Activated T-helper 1 cell treated with anti-CD3 and anti-CD28 coated beads, Interleukin-12 subunit alpha, Interleukin-12 subunit beta, Interleukin-2, Interleukin-4 antibody, amounts not matched to agents 30 ng/mL and 10 ng/mL and 1 ng/mL, durations not matched to agents 14 hours and 24 hours and 36 hours (primary cell): ENCODE measurements at regions not wholly inside any gene's neighbourhood (a gene's known extent, or its start where the extent isn't known, plus 50 kb on each side); places are given as distances from the start of the nearest gene placed in this dataset.

Experiments
- DNase-seq: peaks from one replicate; pipeline ENCODE4 v3.0.0; 2021; ENCODE audit warnings: low spot score
- H3K27ac Mint-ChIP-seq: one replicate; pipeline ENCODE4 v1.8.0; 2021; ENCODE audit warnings: mild to moderate bottlenecking, mixed read lengths
- H3K27me3 Mint-ChIP-seq: one replicate; pipeline ENCODE4 v1.8.0; 2022; ENCODE audit warnings: mild to moderate bottlenecking, moderate library complexity, mixed read lengths; ENCODE audit not compliant: insufficient read depth
- H3K36me3 Mint-ChIP-seq: one replicate; pipeline ENCODE4 v1.8.0; 2021; ENCODE audit warnings: low read depth, mixed read lengths
- H3K4me1 Mint-ChIP-seq: one replicate; pipeline ENCODE4 v1.8.0; 2021; ENCODE audit warnings: low read depth, mixed read lengths
- H3K4me3 Mint-ChIP-seq: one replicate; pipeline ENCODE4 v1.8.0; 2021; ENCODE audit warnings: mild to moderate bottlenecking, moderate library complexity, mixed read lengths
- H3K9me3 Mint-ChIP-seq: one replicate; pipeline ENCODE4 v1.8.0; 2021; ENCODE audit warnings: mixed read lengths
- intact Hi-C: fragments of 100-400 bp; cut with micrococcal nuclease; formaldehyde crosslinking; loops from one replicate; pipeline ENCODE4 v1.15.1; 2024

DNA sequence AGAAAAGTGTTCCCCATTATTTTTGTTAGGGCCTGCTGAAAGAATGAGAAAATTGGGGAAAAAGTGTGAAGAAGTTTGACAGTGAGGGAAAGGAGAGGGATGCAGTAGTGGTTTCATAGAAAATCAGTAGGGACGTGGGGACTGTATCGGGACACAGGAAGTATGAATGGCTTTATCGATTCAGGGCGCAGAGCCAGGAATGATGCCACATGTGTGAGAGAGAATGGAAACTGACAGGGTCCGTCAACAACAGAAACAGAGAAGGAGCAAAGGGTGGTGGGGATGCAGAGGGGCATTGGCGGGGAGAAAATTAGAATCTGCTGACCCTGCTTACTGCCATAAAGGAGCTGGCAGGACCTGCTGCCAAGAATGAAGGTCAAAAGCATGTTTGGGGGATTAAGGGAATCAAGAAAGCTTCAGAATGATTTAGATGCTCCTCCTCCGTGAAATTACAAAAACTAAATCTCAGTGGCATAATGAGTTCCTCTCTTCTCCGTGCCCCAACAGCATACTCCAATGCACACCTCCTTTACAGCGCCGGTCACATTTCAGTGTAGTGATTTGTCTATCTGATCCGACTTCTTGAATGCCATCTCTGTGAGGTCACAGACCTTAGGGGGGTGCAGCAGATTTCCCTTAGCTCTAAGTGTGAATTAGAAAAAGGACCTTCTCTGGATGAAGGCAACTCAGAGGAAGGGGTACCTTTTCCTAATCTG is 92.6 kb downstream of the EMP1 start:
- Mint-ChIP-seq H3K4me3 (no peak overlapping the region), H3K4me1 (no peaks in the 10 kb centered on the region), H3K27ac (no peak overlapping the region), H3K36me3 (no peaks in the 10 kb centered on the region), H3K9me3 (no peaks in the 10 kb centered on the region), H3K27me3 (peaks cover 2% of the 10 kb centered on the region)
- DNase-seq, result no peak
- intact Hi-C loops, result no loop called here

DNA sequence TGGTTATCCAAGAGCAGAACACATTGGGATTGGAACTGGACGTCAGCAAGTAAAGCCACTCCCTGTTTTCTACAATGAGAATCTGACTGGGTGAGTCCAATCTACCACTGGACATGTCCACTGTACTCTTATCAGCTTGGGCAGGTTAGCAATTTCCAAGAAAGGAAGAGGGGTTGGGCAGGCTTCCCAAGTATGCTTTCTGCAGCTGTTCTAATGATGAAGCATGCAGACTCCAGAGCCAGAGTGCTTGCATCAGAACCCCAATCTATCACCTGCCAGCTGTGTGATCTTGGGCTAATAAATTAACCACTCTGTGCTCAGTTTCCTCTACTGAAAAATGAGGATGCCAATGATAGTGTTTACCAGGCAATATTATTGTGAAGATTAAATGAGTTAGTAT is 92.0 kb downstream of the EMP1 start:
- Mint-ChIP-seq H3K36me3 (no peaks in the 10 kb centered on the region), H3K4me3 (no peak overlapping the region), H3K9me3 (no peaks in the 10 kb centered on the region), H3K27ac (no peak overlapping the region), H3K27me3 (peaks cover 2% of the 10 kb centered on the region), H3K4me1 (no peaks in the 10 kb centered on the region)
- intact Hi-C loops, result no loop called here
- DNase-seq, result no peak

DNA sequence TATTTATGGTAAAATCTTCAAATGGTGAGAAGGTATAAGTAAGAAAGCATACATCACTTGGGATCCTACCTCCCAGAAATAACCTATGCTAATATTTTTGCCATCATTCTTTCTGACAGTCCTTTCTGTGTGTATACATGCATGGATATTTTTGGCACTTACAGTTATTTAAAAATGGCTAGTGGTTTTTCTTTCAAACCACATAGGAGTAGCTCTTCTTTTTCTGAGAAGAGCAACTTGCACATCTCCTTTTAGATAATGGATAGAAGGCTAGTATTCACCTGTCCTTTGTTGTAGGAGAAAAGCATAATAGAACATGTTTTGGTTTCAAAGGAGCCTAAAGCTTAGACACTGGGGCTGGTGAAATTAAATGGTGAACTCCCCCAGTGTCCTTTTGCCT is 87.3 kb downstream of the EMP1 start:
- H3K36me3 Mint-ChIP-seq, result no peaks in the 10 kb centered on the region
- H3K27ac Mint-ChIP-seq, result no peak overlapping the region
- intact Hi-C loops, result no loop called here
- no peak for DNase-seq
- H3K4me1 Mint-ChIP-seq, result no peaks in the 10 kb centered on the region
- no peaks in the 10 kb centered on the region for H3K9me3 Mint-ChIP-seq
- H3K4me3 Mint-ChIP-seq, result no peak overlapping the region
- peaks cover 9% of the 10 kb centered on the region for H3K27me3 Mint-ChIP-seq

DNA sequence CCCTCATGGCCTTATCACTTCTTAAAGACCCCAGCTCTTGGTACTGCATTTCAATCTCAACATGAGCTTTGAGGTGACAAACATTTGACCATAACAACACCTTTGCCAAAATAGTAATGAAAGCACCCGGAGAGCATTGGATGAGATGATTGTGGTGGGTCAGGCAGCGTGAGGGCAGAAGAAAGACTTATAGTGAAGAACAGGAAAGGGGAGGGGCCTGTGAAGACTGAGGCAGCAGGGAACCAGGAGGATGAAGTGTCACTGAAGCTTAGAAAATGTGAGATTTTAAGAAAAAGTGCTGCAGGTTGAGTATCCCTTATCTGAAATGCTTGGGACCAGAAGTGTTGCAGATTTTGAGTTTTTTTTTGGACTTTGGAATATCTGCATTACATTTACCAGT is 86.3 kb downstream of the EMP1 start:
- Mint-ChIP-seq H3K36me3 (no peaks in the 10 kb centered on the region), H3K27me3 (peaks cover 13% of the 10 kb centered on the region)
- intact Hi-C loops, result no loop called here

DNA sequence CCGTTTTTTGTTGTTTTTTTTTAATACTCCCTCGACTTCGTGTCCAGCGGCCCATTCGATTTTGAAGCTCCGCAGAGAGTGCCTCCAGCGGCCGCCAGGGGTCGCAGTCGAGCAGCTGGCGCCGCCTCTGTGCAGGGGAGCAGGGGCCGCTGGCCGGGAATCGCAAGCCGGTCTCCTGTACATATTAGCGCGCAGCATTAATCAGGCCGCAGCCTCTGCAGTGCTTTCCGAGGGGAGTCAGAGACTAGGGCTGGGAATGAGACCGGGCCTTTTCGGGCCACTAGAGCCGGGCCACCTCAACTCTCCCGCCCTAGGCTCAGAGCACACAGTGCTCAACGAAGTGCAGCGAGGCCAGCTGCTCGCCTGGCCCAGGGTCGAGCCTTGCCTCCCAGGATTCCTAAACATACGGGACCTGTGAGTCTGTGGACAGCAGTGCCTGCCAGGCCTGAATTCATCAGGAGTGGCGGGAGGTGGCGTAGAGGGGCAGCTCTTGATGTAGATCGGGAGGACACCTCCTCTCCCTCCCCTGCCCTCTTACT is 81.8 kb downstream of the EMP1 start:
- H3K36me3 Mint-ChIP-seq, result no peaks in the 10 kb centered on the region
- H3K27me3 Mint-ChIP-seq, result peaks cover 18% of the 10 kb centered on the region
- no peak overlapping the region for H3K27ac Mint-ChIP-seq
- no peaks in the 10 kb centered on the region for H3K4me1 Mint-ChIP-seq
- peak; percentile 32 for DNase-seq
- H3K4me3 Mint-ChIP-seq, result no peak overlapping the region
- intact Hi-C loops, result loop anchor here (5.0 kb wide), 2 partner anchors 384 to 889 kb away; no protein-coding TSS in a partner anchor
- no peaks in the 10 kb centered on the region for H3K9me3 Mint-ChIP-seq

More for the DNA sequence above, 86.3 kb downstream of the EMP1 start:
- DNase-seq, result no peak
- no peak overlapping the region for H3K27ac Mint-ChIP-seq
- H3K4me3 Mint-ChIP-seq, result no peak overlapping the region
- H3K9me3 Mint-ChIP-seq, result no peaks in the 10 kb centered on the region
- no peaks in the 10 kb centered on the region for H3K4me1 Mint-ChIP-seq

DNA sequence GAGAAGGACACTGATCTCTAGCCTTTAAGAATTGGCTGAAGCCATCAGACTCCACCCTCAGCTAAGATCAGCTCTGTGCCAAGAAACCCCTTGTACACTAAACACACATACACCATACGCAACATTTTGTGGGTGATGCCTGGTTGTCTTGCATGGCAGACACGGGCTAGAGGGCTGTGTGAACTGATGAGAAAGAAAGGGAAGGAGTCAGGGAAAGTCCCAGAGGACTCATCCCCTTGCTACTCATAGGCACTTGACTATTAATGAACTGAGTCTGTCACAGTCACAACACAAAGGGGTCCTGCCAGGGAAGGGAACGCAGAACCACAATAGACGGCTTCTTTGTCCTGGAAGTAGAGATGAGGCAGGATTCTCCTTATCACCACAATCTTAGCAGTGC is 80.8 kb downstream of the EMP1 start:
- intact Hi-C loops, result loop anchor here (5.0 kb wide), 2 partner anchors 385 to 890 kb away; no protein-coding TSS in a partner anchor
- H3K4me1 Mint-ChIP-seq, result no peaks in the 10 kb centered on the region
- H3K36me3 Mint-ChIP-seq, result no peaks in the 10 kb centered on the region
- no peaks in the 10 kb centered on the region for H3K9me3 Mint-ChIP-seq
- H3K27ac Mint-ChIP-seq, result no peak overlapping the region
- no peak for DNase-seq
- H3K27me3 Mint-ChIP-seq, result peaks cover 18% of the 10 kb centered on the region
- no peak overlapping the region for H3K4me3 Mint-ChIP-seq

DNA sequence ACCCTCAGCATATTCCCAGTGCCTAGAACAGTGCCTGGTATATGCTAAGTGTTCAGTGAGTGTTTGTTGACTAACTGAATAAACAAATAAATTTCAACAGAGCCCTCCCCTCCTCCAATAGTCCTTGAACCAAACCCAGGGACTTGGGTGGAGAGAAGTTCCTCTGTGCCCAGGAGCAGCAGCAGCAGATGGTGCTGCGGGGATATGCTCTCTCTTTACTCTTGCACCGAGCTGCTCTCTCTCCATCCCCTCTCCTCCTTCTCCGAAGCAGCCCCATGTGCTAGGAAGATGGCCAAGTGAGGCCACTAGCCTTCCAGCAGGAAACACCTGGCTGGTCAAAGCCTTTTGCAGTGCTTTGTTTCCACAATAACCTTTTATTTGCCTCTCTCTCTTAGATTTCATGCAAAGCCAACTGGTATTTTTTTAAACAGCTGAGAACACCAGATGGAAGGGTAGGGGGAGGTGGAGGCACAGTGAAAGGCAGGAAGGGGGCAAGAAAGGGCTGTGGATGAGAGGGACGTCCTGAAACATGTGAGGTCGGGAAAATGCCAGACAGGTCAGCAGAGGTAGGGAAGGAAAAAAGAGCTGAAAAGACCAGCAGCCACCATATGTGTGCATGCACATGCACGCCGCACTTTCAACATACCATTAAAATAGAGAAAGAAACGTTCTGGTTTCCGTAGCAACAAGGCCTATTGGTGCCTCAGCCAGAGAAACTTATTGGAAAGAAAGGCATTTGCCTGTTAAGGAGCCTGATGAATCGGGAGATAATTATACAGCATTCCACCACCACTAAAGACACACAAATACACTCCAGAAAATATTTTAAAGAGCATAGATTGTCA is 78.9 kb downstream of the EMP1 start:
- H3K27ac Mint-ChIP-seq, result no peak overlapping the region
- H3K36me3 Mint-ChIP-seq, result no peaks in the 10 kb centered on the region
- H3K9me3 Mint-ChIP-seq, result no peaks in the 10 kb centered on the region
- peaks cover 26% of the 10 kb centered on the region for H3K27me3 Mint-ChIP-seq
- no peak overlapping the region for H3K4me3 Mint-ChIP-seq
- no peak for DNase-seq
- intact Hi-C loops, result loop anchor here (5.0 kb wide), 2 partner anchors 387 to 892 kb away; no protein-coding TSS in a partner anchor
- no peaks in the 10 kb centered on the region for H3K4me1 Mint-ChIP-seq

DNA sequence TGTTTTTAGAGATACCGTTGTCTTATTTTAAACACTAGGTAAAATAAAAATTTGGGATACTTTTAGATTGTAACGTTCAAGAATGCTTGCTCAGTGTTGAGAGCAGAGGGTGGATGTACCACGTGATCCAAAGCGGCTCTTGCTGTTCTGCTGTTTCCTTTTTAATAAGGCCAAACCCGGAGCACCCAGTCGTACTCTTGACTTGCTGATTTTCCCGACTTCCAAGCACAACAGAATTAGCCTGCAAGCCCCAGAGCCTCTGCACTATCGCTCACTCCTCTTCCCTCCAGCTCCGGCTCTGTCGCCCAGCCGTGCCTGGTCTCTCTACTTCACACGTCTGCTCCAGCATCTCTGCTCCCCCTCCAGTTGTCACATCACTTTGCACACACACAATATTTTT is 77.3 kb downstream of the EMP1 start:
- peaks cover 19% of the 10 kb centered on the region for H3K27me3 Mint-ChIP-seq
- DNase-seq, result no peak
- H3K36me3 Mint-ChIP-seq, result no peaks in the 10 kb centered on the region
- no peaks in the 10 kb centered on the region for H3K9me3 Mint-ChIP-seq
- H3K4me1 Mint-ChIP-seq, result no peaks in the 10 kb centered on the region
- H3K27ac Mint-ChIP-seq, result no peak overlapping the region
- intact Hi-C loops, result no loop called here
- no peak overlapping the region for H3K4me3 Mint-ChIP-seq

DNA sequence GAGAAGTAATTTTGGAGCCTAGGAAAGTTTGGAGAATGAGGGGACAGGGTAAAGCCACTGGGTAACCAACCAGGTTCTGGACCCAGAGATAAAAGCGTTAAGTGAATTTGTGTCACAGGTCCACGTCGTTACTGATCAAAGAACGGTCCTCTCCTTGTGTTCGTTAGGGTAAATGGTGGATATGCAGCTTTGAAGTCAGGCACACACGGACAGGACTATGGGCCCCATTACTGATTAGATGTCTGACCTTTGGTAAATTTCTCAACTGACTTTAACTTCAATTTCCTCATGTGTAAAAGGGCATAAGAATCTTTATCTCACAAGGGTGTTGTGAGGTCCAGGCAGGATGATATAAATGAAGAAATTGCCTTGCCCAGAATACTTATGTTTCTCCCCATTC is 76.6 kb downstream of the EMP1 start:
- H3K9me3 Mint-ChIP-seq, result no peaks in the 10 kb centered on the region
- no peak overlapping the region for H3K4me3 Mint-ChIP-seq
- no peak overlapping the region for H3K27ac Mint-ChIP-seq
- no peak for DNase-seq
- H3K27me3 Mint-ChIP-seq, result peaks cover 18% of the 10 kb centered on the region
- intact Hi-C loops, result no loop called here
- H3K4me1 Mint-ChIP-seq, result no peaks in the 10 kb centered on the region
- no peaks in the 10 kb centered on the region for H3K36me3 Mint-ChIP-seq

DNA sequence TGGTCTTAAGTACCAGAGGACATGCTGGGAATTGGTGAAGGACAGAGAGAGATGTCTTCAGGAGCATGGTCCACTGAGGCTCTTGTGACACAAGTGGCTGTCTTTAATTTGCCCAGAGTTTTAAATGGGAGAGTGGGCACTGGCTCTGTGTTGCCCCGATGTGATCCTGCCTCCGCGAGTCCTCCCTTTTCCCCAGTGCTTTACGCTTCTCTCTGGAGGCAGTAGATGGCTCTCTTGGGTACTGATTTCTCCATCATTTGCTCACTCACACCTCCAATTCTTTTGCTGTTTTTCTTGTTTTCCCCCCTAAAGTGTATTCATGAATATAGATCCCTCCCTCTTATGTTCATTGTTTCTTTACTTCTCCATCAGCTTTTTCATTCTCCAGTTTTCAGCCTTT is 74.3 kb downstream of the EMP1 start:
- Mint-ChIP-seq H3K4me1 (no peaks in the 10 kb centered on the region), H3K27ac (no peak overlapping the region), H3K27me3 (peaks cover 10% of the 10 kb centered on the region), H3K4me3 (no peak overlapping the region), H3K36me3 (no peaks in the 10 kb centered on the region), H3K9me3 (no peaks in the 10 kb centered on the region)
- no peak for DNase-seq
- intact Hi-C loops, result no loop called here
